Liver (tissue), 3 donors: ENCODE measurements at regions not wholly inside any gene's neighbourhood (a gene's known extent, or its start where the extent isn't known, plus 50 kb on each side); places are given as distances from the start of the nearest gene placed in this dataset.

Source experiments
- CTCF ChIP-seq: fragments of 150-350 bp; IDR thresholded peaks from 2 replicates; pipeline ENCODE4 v1.5.1; 2017; ENCODE audit warnings: improper control_type of control experiment, low read depth, low read length; ENCODE audit not compliant: missing input control
- EGR1 ChIP-seq, 2 donors: IDR thresholded peaks; 2 replicates each; pipeline ENCODE4 v1.6.1; 2016 to 2018; ENCODE audit warnings: antibody characterized with exemption in 2 of 2, low read depth in 2 of 2
- HNF4G ChIP-seq: IDR thresholded peaks from 2 replicates; pipeline ENCODE4 v1.6.1; 2016; ENCODE audit warnings: antibody characterized with exemption
- RAD21 ChIP-seq, 2 donors: IDR thresholded peaks; 2 replicates each; pipeline ENCODE4 v1.6.1; 2016; ENCODE audit warnings: antibody characterized with exemption in 2 of 2, mild to moderate bottlenecking in 2 of 2
- REST ChIP-seq: IDR thresholded peaks from 2 replicates; pipeline ENCODE4 v1.6.1; 2016; ENCODE audit warnings: antibody characterized with exemption, mild to moderate bottlenecking
- SP1 ChIP-seq: IDR thresholded peaks from 2 replicates; pipeline ENCODE4 v1.6.1; 2018; ENCODE audit warnings: antibody characterized with exemption, mild to moderate bottlenecking
- TAF1 ChIP-seq: conservative IDR thresholded peaks from 2 replicates; pipeline ENCODE4 v1.6.1; 2016; ENCODE audit warnings: antibody characterized with exemption, mild to moderate bottlenecking
- YY1 ChIP-seq: IDR thresholded peaks from 2 replicates; pipeline ENCODE4 v1.6.1; 2016; ENCODE audit warnings: antibody characterized with exemption, mild to moderate bottlenecking
- TF ChIP-seq, protein P1 (sequence below): IDR thresholded peaks from 2 replicates; pipeline ENCODE4 v1.6.1; 2016; ENCODE audit warnings: antibody characterized with exemption
- TF ChIP-seq, protein P2 (sequence below): IDR thresholded peaks from 2 replicates; pipeline ENCODE4 v1.6.1; 2016; ENCODE audit warnings: antibody characterized with exemption
- donor health status: healthy.
- donor health status: healthy.

DNA sequence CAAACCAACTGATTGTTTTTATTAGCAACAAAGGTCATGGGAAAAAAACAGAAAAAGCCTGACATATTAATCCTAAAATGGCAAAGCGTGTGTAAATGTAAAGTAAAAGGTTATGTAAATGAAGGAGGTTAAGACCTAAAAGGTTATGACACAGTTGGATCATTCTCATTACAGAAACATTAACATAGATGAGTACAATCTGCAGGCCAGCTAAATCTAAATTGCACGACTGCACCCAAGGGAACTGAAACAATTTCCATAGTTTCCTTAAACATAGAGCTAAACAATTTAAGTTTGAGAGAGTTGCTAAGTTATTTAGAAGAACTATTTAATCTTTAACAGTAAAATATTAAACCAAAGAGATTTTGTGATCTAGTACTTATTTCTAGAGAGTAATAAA lies 151.6 kb upstream of the UBE2E3 start:
- TF ChIP-seq CTCF (no peak), REST (no peak), HNF4G (no peak), YY1 (no peak), TAF1 (no peak), SP1 (no peak), EGR1 (IDR thresholded peaks at IDR 0.05; ENCODE audit: low read depth in 2 of 2) (no peak), RAD21 (IDR thresholded peaks at IDR 0.05) (no peak)
- TF ChIP-seq, protein P1, sequence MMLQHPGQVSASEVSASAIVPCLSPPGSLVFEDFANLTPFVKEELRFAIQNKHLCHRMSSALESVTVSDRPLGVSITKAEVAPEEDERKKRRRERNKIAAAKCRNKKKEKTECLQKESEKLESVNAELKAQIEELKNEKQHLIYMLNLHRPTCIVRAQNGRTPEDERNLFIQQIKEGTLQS = no peak
- TF ChIP-seq, protein P2, sequence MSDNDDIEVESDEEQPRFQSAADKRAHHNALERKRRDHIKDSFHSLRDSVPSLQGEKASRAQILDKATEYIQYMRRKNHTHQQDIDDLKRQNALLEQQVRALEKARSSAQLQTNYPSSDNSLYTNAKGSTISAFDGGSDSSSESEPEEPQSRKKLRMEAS = no peak
